Aorta (tissue), 5 donors: ENCODE measurements at regions not wholly inside any gene's neighbourhood (a gene's known extent, or its start where the extent isn't known, plus 50 kb on each side); places are given as distances from the start of the nearest gene placed in this dataset.

Experiments used
- ATAC-seq: fragments of 200-7000 bp; cut with Tn5 transposase; one replicate; pipeline ENCODE4 v1.9.1; 2022; ENCODE audit warnings: moderate library complexity; ENCODE audit not compliant: low FRiP score
- DNase-seq, 2 donors: peaks; one replicate each; pipeline ENCODE4 v3.0.0-alpha.2; 2020
- H3K27ac ChIP-seq, 2 donors: one replicate each; pipeline ENCODE4 v1.5.1; 2013; ENCODE audit warnings: low read length in 2 of 2, mild to moderate bottlenecking in 2 of 2, moderate library complexity in 2 of 2, control low read depth in 1 of 2, inconsistent platforms in 1 of 2, low read depth in 1 of 2
- H3K27me3 ChIP-seq, 2 donors: one replicate each; pipeline ENCODE4 v1.6.1; 2013; ENCODE audit warnings: control low read depth in 1 of 2, low read length in 1 of 2, mild to moderate bottlenecking in 1 of 2, moderate library complexity in 1 of 2; ENCODE audit not compliant: insufficient read depth in 2 of 2, control insufficient read depth in 1 of 2
- H3K36me3 ChIP-seq, 2 donors: one replicate each; pipeline ENCODE4 v1.6.1; 2013; ENCODE audit warnings: control low read depth in 1 of 2, low read length in 1 of 2, mild to moderate bottlenecking in 1 of 2; ENCODE audit not compliant: insufficient read depth in 2 of 2, control insufficient read depth in 1 of 2
- H3K4me1 ChIP-seq, 2 donors: one replicate each; pipeline ENCODE4 v1.6.1; 2013; ENCODE audit warnings: low read length in 2 of 2, control low read depth in 1 of 2, mild to moderate bottlenecking in 1 of 2, moderate library complexity in 1 of 2; ENCODE audit not compliant: insufficient read depth in 2 of 2, control insufficient read depth in 1 of 2
- H3K4me3 ChIP-seq, 2 donors: one replicate each; pipeline ENCODE4 v1.5.1; 2013; ENCODE audit warnings: low read length in 2 of 2, control low read depth in 1 of 2, mild to moderate bottlenecking in 1 of 2
- H3K9me3 ChIP-seq: one replicate; pipeline ENCODE4 v1.6.1; 2013; ENCODE audit warnings: mild to moderate bottlenecking, low read length; ENCODE audit not compliant: control insufficient read depth
- WGBS, 2 donors: extraction: QIAGEN DNeasy Blood & Tissue Kit; methylation state at CpG; one replicate each; pipeline ENCODE4 v1.1.7; 2013; 5-methylcytosine and 5-hydroxymethylcytosine counted together
- intact Hi-C, 2 donors: fragments of 100-400 bp; cut with DNase I; formaldehyde crosslinking; loops; one replicate each; pipeline versions ENCODE4 v1.14.2 to v1.15.0; 2022
- donor health status: healthy with polysubstance abuse.
- donor health status: Bipolar disorder and iron deficiency.
- donor health status: DM: no; HTN: no; CAD: no.
- donor health status: DM: no; HTN: no; CAD: no.
- donor health status: DM: yes; HTN: yes; CAD: no.

- no peak for ATAC-seq
- WGBS, 2 donors = 77 to 85% methylated on average over 6 of the region's 6 CpGs
- H3K4me1 ChIP-seq = no peaks in the 10 kb centered on the region
These were observed 221.2 kb upstream of the IRX4 start for GRCh38 chr5:2103940-2104339.

GRCh38 chr5:2102819-2103776, 220.4 kb upstream of the IRX4 start:
- WGBS, 2 donors = 72 to 73% methylated on average over 35 to 36 of the region's 36 CpGs
- intact Hi-C loops = no loop called here
- H3K9me3 ChIP-seq = peaks cover 4% of the 10 kb centered on the region

More at GRCh38 chr5:2103940-2104339, 221.2 kb upstream of the IRX4 start:
- Histone ChIP-seq H3K36me3 (no peaks in the 10 kb centered on the region), H3K27me3 (no peaks in the 10 kb centered on the region), H3K27ac (no peak overlapping the region), H3K4me3 (no peak overlapping the region), H3K9me3 (peaks cover 4% of the 10 kb centered on the region)
- intact Hi-C loops = no loop called here
- DNase-seq = no peak

GRCh38 chr5:2101685-2102084, 219.0 kb upstream of the IRX4 start:
- no peaks in the 10 kb centered on the region for H3K36me3 ChIP-seq
- intact Hi-C loops = no loop called here
- H3K4me3 ChIP-seq = no peak overlapping the region
- DNase-seq (no peak), ATAC-seq (no peak)
- H3K9me3 ChIP-seq = peaks cover 4% of the 10 kb centered on the region
- 78% methylated on average over 6 of the region's 6 CpGs for WGBS, 2 donors
- H3K4me1 ChIP-seq = no peaks in the 10 kb centered on the region
- H3K27me3 ChIP-seq = no peaks in the 10 kb centered on the region
- no peak overlapping the region for H3K27ac ChIP-seq

More at GRCh38 chr5:2102819-2103776, 220.4 kb upstream of the IRX4 start:
- ATAC-seq = no peak
- Histone ChIP-seq H3K36me3 (no peaks in the 10 kb centered on the region), H3K27me3 (no peaks in the 10 kb centered on the region), H3K27ac (no peak overlapping the region), H3K4me1 (no peaks in the 10 kb centered on the region), H3K4me3 (no peak overlapping the region)
- peak in 1 of 2 donors; percentile 74 for DNase-seq

GRCh38 chr5:2096887-2097505, 214.3 kb upstream of the IRX4 start:
- no peak overlapping the region for H3K4me3 ChIP-seq
- no peak for ATAC-seq
- no peaks in the 10 kb centered on the region for H3K9me3 ChIP-seq
- no peaks in the 10 kb centered on the region for H3K27me3 ChIP-seq
- H3K4me1 ChIP-seq = no peaks in the 10 kb centered on the region
- intact Hi-C loops = no loop called here
- no peak for DNase-seq
- no peak overlapping the region for H3K27ac ChIP-seq
- no peaks in the 10 kb centered on the region for H3K36me3 ChIP-seq
- 67 to 72% methylated on average over 22 of the region's 22 CpGs for WGBS, 2 donors

DNA sequence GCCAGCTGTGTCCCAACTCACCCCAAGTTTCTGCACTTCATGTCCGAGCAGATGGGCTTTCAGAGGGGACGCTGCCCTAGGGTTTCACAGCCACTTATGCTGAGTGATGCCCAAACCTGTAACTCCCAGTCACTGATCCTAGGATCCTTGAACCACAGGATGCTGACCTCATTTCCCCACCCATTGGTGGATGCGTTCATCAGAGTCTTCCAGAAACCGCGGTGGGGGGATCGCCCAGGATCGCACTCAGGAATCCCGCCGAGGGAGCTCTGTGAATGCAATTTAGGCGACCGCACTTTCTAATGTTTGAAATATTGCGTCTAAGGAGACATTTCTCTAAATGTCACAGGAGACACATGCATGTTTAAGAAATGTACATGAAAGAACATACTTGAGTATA, 212.3 kb upstream of the IRX4 start:
- intact Hi-C loops = no loop called here
- Histone ChIP-seq H3K9me3 (no peaks in the 10 kb centered on the region), H3K27ac (no peak overlapping the region), H3K27me3 (no peaks in the 10 kb centered on the region), H3K4me3 (no peak overlapping the region), H3K36me3 (no peaks in the 10 kb centered on the region), H3K4me1 (no peaks in the 10 kb centered on the region)
- no peak for DNase-seq
- no peak for ATAC-seq
- 88 to 92% methylated on average over 12 of the region's 12 CpGs for WGBS, 2 donors

- no peak for DNase-seq
- no peak overlapping the region for H3K27ac ChIP-seq
- H3K4me3 ChIP-seq = no peak overlapping the region
- H3K4me1 ChIP-seq = no peaks in the 10 kb centered on the region
- no peaks in the 10 kb centered on the region for H3K36me3 ChIP-seq
- ATAC-seq = peak; percentile 41
- 75 to 85% methylated on average over 15 of the region's 15 CpGs for WGBS, 2 donors
- H3K9me3 ChIP-seq = no peaks in the 10 kb centered on the region
- no peaks in the 10 kb centered on the region for H3K27me3 ChIP-seq
- intact Hi-C loops = no loop called here
These were observed 211.9 kb upstream of the IRX4 start for GRCh38 chr5:2094616-2094995.

- Histone ChIP-seq H3K27me3 (no peaks in the 10 kb centered on the region), H3K4me1 (no peaks in the 10 kb centered on the region), H3K9me3 (no peaks in the 10 kb centered on the region), H3K36me3 (no peaks in the 10 kb centered on the region), H3K27ac (peak overlapping the region in 1 of 2 donors; percentile 30), H3K4me3 (no peak overlapping the region)
- ATAC-seq = peak; percentile 59
- WGBS, 2 donors = 74 to 84% methylated on average over 24 of the region's 24 CpGs
- peak in 1 of 2 donors; percentile 54 for DNase-seq
- intact Hi-C loops = no loop called here
These were observed 211.3 kb upstream of the IRX4 start for GRCh38 chr5:2093859-2094615.

DNA sequence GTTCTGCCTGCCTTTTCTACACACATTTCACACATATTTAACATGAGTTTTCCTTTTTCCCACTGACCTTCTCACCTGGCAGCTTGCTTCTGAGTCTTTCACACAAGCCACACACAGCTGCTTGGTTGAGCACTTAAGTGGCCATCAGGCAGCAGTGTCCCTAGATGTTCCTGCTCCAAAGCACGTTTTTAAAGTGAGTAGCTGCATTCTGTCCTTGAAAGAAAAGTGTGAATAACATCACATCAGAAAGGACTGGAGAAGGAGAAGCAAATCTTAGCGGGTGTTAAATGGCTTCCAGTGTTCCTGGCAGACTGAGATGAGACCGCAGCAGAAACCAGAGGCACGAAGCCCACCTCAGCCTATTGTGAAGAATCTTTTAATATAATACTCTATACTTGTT, 209.2 kb upstream of the IRX4 start:
- intact Hi-C loops = no loop called here

More for the DNA sequence above, 209.2 kb upstream of the IRX4 start:
- Histone ChIP-seq H3K27ac (no peak overlapping the region), H3K27me3 (no peaks in the 10 kb centered on the region), H3K4me3 (no peak overlapping the region), H3K36me3 (no peaks in the 10 kb centered on the region), H3K4me1 (no peaks in the 10 kb centered on the region), H3K9me3 (peaks cover 2% of the 10 kb centered on the region)
- 60% methylated on average over 4 of the region's 4 CpGs for WGBS, 2 donors
- DNase-seq (no peak), ATAC-seq (no peak)
